ENCODE measurements at regions not wholly inside any gene's neighbourhood (a gene's known extent, or its start where the extent isn't known, plus 50 kb on each side); places are given as distances from the start of the nearest gene placed in this dataset.

GRCh38 chr1:17881761-17882160 lies 126.6 kb downstream of the ACTL8 start:
- Histone ChIP-seq H3K4me3 (ENCODE audit: low read length, poor library complexity, severe bottlenecking) (no peak overlapping the region), H3K4me1 (ENCODE audit: insufficient read depth, low read length, poor library complexity, severe bottlenecking) (no peaks in the 10 kb centered on the region), H4K20me1 (ENCODE audit: insufficient read depth, low read length, poor library complexity, severe bottlenecking) (no peaks in the 10 kb centered on the region), H3K9me2 (replicated peaks; ENCODE audit: low read depth, low read length) (no peaks in the 10 kb centered on the region), H3K4me2 (ENCODE audit: low read depth, low read length, poor library complexity, severe bottlenecking) (no peak overlapping the region), H3K9ac (ENCODE audit: low read depth, low read length, poor library complexity, severe bottlenecking) (no peak overlapping the region), H2AFZ (ENCODE audit: low read length) (no peak overlapping the region), H3K27me3 (ENCODE audit: insufficient read depth, low read length, poor library complexity, severe bottlenecking) (no peaks in the 10 kb centered on the region), H3K79me2 (ENCODE audit: insufficient read depth, low read length) (no peaks in the 10 kb centered on the region), H3K9me3 (ENCODE audit: insufficient read depth, low read depth, low read length) (no peaks in the 10 kb centered on the region; the same call in 1 of the 2 replicates), H3K36me3 (ENCODE audit: insufficient read depth, low read length) (no peaks in the 10 kb centered on the region), H3F3A (ENCODE audit: low read depth) (no peaks in the 10 kb centered on the region)
- TF ChIP-seq EZH2phosphoT487 (IDR thresholded peaks at IDR 0.05; ENCODE audit: borderline replicate concordance) (no peak), CTCF (conservative IDR thresholded peaks at IDR 0.05; ENCODE audit: low read length) (no peak)

- Histone ChIP-seq H3K9ac (ENCODE audit: low read depth, low read length, poor library complexity, severe bottlenecking) (no peak overlapping the region), H3K79me2 (ENCODE audit: insufficient read depth, low read length) (no peaks in the 10 kb centered on the region), H3K27me3 (ENCODE audit: insufficient read depth, low read length, poor library complexity, severe bottlenecking) (no peaks in the 10 kb centered on the region), H3F3A (ENCODE audit: low read depth) (no peaks in the 10 kb centered on the region), H3K9me2 (replicated peaks; ENCODE audit: low read depth, low read length) (no peaks in the 10 kb centered on the region), H3K36me3 (ENCODE audit: insufficient read depth, low read length) (no peaks in the 10 kb centered on the region), H3K4me1 (ENCODE audit: insufficient read depth, low read length, poor library complexity, severe bottlenecking) (no peaks in the 10 kb centered on the region), H3K4me3 (ENCODE audit: low read length, poor library complexity, severe bottlenecking) (no peak overlapping the region), H4K20me1 (ENCODE audit: insufficient read depth, low read length, poor library complexity, severe bottlenecking) (no peaks in the 10 kb centered on the region), H2AFZ (ENCODE audit: low read length) (no peak overlapping the region), H3K9me3 (ENCODE audit: insufficient read depth, low read depth, low read length) (no peaks in the 10 kb centered on the region; the same call in 1 of the 2 replicates), H3K4me2 (ENCODE audit: low read depth, low read length, poor library complexity, severe bottlenecking) (no peak overlapping the region)
- TF ChIP-seq CTCF (conservative IDR thresholded peaks at IDR 0.05; ENCODE audit: low read length) = no peak
- TF ChIP-seq EZH2phosphoT487 (IDR thresholded peaks at IDR 0.05; ENCODE audit: borderline replicate concordance) = no peak
Measured at GRCh38 chr1:17883136-17883535, 128.0 kb downstream of the ACTL8 start.

GRCh38 chr1:17883662-17884395 lies 128.7 kb downstream of the ACTL8 start:
- H4K20me1 ChIP-seq (ENCODE audit: insufficient read depth, low read length, poor library complexity, severe bottlenecking) = no peaks in the 10 kb centered on the region
- no peaks in the 10 kb centered on the region for H3F3A ChIP-seq (ENCODE audit: low read depth)
- H3K9me3 ChIP-seq (ENCODE audit: insufficient read depth, low read depth, low read length) = no peaks in the 10 kb centered on the region; the same call in 1 of the 2 replicates
- H3K4me2 ChIP-seq (ENCODE audit: low read depth, low read length, poor library complexity, severe bottlenecking) = no peak overlapping the region
- no peaks in the 10 kb centered on the region for H3K79me2 ChIP-seq (ENCODE audit: insufficient read depth, low read length)
- no peaks in the 10 kb centered on the region for H3K27me3 ChIP-seq (ENCODE audit: insufficient read depth, low read length, poor library complexity, severe bottlenecking)
- no peaks in the 10 kb centered on the region for H3K9me2 ChIP-seq (replicated peaks; ENCODE audit: low read depth, low read length)
- H3K36me3 ChIP-seq (ENCODE audit: insufficient read depth, low read length) = no peaks in the 10 kb centered on the region
- H3K4me1 ChIP-seq (ENCODE audit: insufficient read depth, low read length, poor library complexity, severe bottlenecking) = no peaks in the 10 kb centered on the region
- no peak overlapping the region for H3K9ac ChIP-seq (ENCODE audit: low read depth, low read length, poor library complexity, severe bottlenecking)
- no peak overlapping the region for H2AFZ ChIP-seq (ENCODE audit: low read length)
- TF ChIP-seq EZH2phosphoT487 (IDR thresholded peaks at IDR 0.05; ENCODE audit: borderline replicate concordance) (no peak), CTCF (conservative IDR thresholded peaks at IDR 0.05; ENCODE audit: low read length) (no peak)
- H3K4me3 ChIP-seq (ENCODE audit: low read length, poor library complexity, severe bottlenecking) = no peak overlapping the region
